Activated CD4-positive, alpha-beta memory T cell treated with anti-CD3 and anti-CD28 coated beads, Interleukin-2, amount 10 ng/mL, durations not matched to agents 7 days and 5 days (primary cell): ENCODE measurements at regions not wholly inside any gene's neighbourhood (a gene's known extent, or its start where the extent isn't known, plus 50 kb on each side); places are given as distances from the start of the nearest gene placed in this dataset.
"Not testable (repeated sequence)": the region's sequence is repeated elsewhere in the genome, so short reads cannot be mapped to it uniquely, and the experiment has no call there.

Experiments
- CTCF ChIA-PET: fragments of 350-600 bp; sonication (Branson Sonifier 250); formaldehyde crosslinking; loops from one replicate; lab custom pipeline; 2021; ENCODE audit warnings: antibody characterized with exemption, inconsistent platforms; lab: Charles Lee
- POLR2A ChIA-PET: fragments of 350-600 bp; sonication (Branson Sonifier 250); formaldehyde crosslinking; loops from one replicate; lab custom pipeline; 2021; ENCODE audit warnings: antibody characterized with exemption; lab: Charles Lee
- DNase-seq: peaks from one replicate; pipeline ENCODE4 v3.0.0-alpha.2; 2020
- H3K27ac Mint-ChIP-seq: one replicate; pipeline ENCODE4 v1.8.0; 2021; ENCODE audit warnings: mild to moderate bottlenecking, mixed read lengths
- H3K27me3 Mint-ChIP-seq: one replicate; pipeline ENCODE4 v1.8.0; 2021; ENCODE audit warnings: mixed read lengths
- H3K36me3 Mint-ChIP-seq: one replicate; pipeline ENCODE4 v1.8.0; 2021; ENCODE audit warnings: low read depth, mixed read lengths
- H3K4me1 Mint-ChIP-seq: one replicate; pipeline ENCODE4 v1.8.0; 2021; ENCODE audit warnings: mixed read lengths
- H3K4me3 Mint-ChIP-seq: one replicate; pipeline ENCODE4 v1.8.0; 2021; ENCODE audit warnings: mild to moderate bottlenecking, mixed read lengths
- H3K9me3 Mint-ChIP-seq: one replicate; pipeline ENCODE4 v1.8.0; 2021; ENCODE audit warnings: mixed read lengths

DNA sequence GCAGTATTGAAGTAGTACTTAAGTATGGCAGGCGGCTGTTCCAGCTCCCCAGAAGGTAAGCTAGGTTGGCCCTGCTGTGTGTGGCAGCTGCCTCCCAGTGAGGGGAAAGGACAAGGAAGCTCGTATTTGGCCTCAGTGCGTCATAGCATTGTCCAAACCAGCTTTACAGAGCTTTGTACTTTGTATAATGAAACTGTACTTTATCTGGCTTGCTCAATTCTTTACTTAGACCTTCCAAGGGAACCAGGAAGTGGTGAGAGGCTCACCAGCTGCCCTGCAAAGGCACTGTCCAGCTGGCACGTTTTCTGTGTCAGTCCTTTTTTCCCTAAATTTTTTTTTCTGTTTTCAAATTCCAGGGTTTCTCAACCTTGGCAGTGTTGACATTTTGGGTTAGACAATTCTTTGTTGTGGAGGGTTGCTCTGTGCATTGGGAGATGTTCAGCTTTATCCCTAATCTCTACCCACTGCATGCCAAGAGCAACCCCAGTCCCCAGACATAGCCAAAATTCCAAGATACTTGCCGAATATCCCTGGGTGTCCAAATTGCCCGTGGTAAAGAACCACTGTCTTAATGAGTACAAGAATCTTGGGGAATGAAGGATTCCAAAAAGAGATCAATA lies 474.5 kb downstream of the LRRC70 start:
- no peaks in the 10 kb centered on the region for H3K9me3 Mint-ChIP-seq
- H3K4me3 Mint-ChIP-seq: no peak overlapping the region
- ChIA-PET CTCF (no interaction called here), POLR2A (no interaction called here)
- H3K4me1 Mint-ChIP-seq: no peaks in the 10 kb centered on the region
- no peak for DNase-seq
- no peak overlapping the region for H3K27ac Mint-ChIP-seq
- H3K27me3 Mint-ChIP-seq: no peaks in the 10 kb centered on the region
- no peaks in the 10 kb centered on the region for H3K36me3 Mint-ChIP-seq

DNA sequence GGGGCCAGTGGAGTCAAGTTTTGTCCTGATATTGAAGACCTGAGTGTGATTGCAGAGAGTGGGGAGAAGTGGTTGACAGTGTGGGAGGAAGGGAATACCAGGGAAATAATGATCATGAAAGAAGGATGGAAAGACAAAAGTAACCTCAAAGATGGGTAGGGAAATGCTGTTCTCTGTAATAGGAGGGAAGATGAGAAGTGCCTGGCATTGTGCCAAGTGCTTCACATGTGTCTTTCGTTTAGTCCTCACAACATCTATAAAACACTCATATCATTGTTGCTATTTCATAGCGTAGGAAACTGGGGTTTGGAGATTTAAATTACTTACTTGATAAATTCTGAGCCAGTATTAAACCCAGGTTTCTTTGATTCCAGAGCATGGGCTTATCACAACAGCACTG lies 472.3 kb downstream of the LRRC70 start:
- no peaks in the 10 kb centered on the region for H3K4me1 Mint-ChIP-seq
- POLR2A ChIA-PET: no interaction called here
- CTCF ChIA-PET: no interaction called here
- no peaks in the 10 kb centered on the region for H3K36me3 Mint-ChIP-seq
- no peak overlapping the region for H3K4me3 Mint-ChIP-seq
- no peaks in the 10 kb centered on the region for H3K9me3 Mint-ChIP-seq
- no peak for DNase-seq
- H3K27ac Mint-ChIP-seq: no peak overlapping the region
- H3K27me3 Mint-ChIP-seq: no peaks in the 10 kb centered on the region

- no peak for DNase-seq
- Mint-ChIP-seq H3K4me1 (no peaks in the 10 kb centered on the region), H3K9me3 (no peaks in the 10 kb centered on the region), H3K4me3 (no peak overlapping the region), H3K27ac (no peak overlapping the region), H3K27me3 (no peaks in the 10 kb centered on the region), H3K36me3 (no peaks in the 10 kb centered on the region)
- ChIA-PET POLR2A (no interaction called here), CTCF (no interaction called here)
Observed at GRCh38 chr5:63049935-63050334, 471.3 kb downstream of the LRRC70 start.

- Mint-ChIP-seq H3K27me3 (no peaks in the 10 kb centered on the region), H3K4me3 (no peak overlapping the region), H3K9me3 (no peaks in the 10 kb centered on the region), H3K4me1 (no peaks in the 10 kb centered on the region), H3K36me3 (no peaks in the 10 kb centered on the region), H3K27ac (no peak overlapping the region)
- ChIA-PET CTCF (no interaction called here), POLR2A (no interaction called here)
- DNase-seq: no peak
Observed at GRCh38 chr5:63043792-63044191, 465.2 kb downstream of the LRRC70 start.

DNA sequence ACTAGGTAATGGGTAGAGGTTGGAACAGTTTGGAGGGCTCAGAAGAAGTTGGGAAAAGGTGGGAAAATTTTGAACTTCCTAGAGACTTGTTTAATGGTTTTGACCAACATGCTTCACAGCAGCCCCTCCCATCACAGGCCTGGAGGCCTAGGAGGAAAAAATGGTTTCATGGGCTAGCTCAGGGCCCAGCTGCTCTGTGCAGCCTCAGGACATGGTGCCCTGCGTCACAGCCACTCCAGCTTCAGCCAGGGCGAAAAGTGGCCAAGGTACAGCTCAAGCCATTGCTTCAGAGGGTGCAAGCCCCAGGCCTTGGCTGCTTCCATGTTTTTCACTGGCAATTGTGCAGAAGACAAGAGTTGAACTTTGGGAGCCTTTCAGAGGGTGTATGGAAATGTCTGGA lies 453.7 kb downstream of the LRRC70 start:
- H3K27me3 Mint-ChIP-seq: no peaks in the 10 kb centered on the region
- peaks cover 34% of the 10 kb centered on the region for H3K9me3 Mint-ChIP-seq
- no peak for DNase-seq
- H3K36me3 Mint-ChIP-seq: peaks cover 3% of the 10 kb centered on the region
- POLR2A ChIA-PET: no interaction called here
- no peak overlapping the region for H3K27ac Mint-ChIP-seq
- H3K4me1 Mint-ChIP-seq: no peaks in the 10 kb centered on the region
- CTCF ChIA-PET: no interaction called here
- no peak overlapping the region for H3K4me3 Mint-ChIP-seq

DNA sequence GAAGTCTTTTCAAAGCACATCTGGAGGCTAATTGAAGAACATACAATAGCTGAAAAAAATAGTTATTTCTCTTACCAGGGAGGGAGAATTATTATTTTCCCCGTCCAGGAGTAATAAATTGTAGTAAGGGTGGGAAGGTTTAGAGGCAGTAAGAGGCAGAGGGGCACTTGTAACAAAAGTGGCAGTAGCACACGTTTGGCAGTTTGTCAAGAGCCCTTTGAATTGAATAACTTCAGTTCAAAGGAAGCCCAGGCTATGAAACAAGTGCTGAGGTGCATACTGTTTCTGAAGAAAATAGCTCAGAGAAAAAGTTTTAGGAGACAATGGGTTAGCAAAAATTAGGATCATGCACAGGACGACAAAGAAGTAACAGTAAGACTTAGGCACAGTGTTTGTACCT lies 451.3 kb downstream of the LRRC70 start:
- H3K27me3 Mint-ChIP-seq: no peaks in the 10 kb centered on the region
- no peak for DNase-seq
- CTCF ChIA-PET: no interaction called here
- peaks cover 34% of the 10 kb centered on the region for H3K9me3 Mint-ChIP-seq
- peaks cover 3% of the 10 kb centered on the region for H3K36me3 Mint-ChIP-seq
- H3K27ac Mint-ChIP-seq: no peak overlapping the region
- H3K4me3 Mint-ChIP-seq: no peak overlapping the region
- POLR2A ChIA-PET: no interaction called here
- H3K4me1 Mint-ChIP-seq: no peaks in the 10 kb centered on the region

GRCh38 chr5:63025679-63026078 lies 447.1 kb downstream of the LRRC70 start:
- no peak overlapping the region for H3K4me3 Mint-ChIP-seq
- no peak for DNase-seq
- POLR2A ChIA-PET: no interaction called here
- no peaks in the 10 kb centered on the region for H3K36me3 Mint-ChIP-seq
- no peak overlapping the region for H3K27ac Mint-ChIP-seq
- H3K9me3 Mint-ChIP-seq: peaks cover 3% of the 10 kb centered on the region
- H3K27me3 Mint-ChIP-seq: no peaks in the 10 kb centered on the region
- CTCF ChIA-PET: no interaction called here
- no peaks in the 10 kb centered on the region for H3K4me1 Mint-ChIP-seq

DNA sequence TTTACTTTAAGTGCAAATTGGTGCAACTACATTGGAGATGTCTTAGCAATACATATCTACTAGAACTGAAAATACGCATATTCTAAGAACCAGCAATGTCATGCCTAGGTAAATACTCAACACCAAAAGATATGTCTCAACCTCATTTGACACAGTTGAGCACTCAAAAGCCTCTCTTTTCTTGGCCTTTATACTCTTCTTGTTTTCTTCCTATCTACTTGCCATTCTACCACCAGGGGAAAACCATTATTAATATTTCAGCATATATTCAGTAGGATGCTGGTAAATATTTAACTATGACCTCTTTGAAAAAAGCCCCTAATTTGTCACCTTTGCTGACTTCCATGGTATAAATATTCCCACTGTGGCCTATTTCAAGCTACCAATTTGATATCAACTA lies 443.8 kb downstream of the LRRC70 start:
- no peak overlapping the region for H3K27ac Mint-ChIP-seq
- H3K27me3 Mint-ChIP-seq: no peaks in the 10 kb centered on the region
- POLR2A ChIA-PET: no interaction called here
- no peak overlapping the region for H3K4me3 Mint-ChIP-seq
- no peaks in the 10 kb centered on the region for H3K9me3 Mint-ChIP-seq
- no peaks in the 10 kb centered on the region for H3K36me3 Mint-ChIP-seq
- CTCF ChIA-PET: no interaction called here
- DNase-seq: no peak
- no peaks in the 10 kb centered on the region for H3K4me1 Mint-ChIP-seq

DNA sequence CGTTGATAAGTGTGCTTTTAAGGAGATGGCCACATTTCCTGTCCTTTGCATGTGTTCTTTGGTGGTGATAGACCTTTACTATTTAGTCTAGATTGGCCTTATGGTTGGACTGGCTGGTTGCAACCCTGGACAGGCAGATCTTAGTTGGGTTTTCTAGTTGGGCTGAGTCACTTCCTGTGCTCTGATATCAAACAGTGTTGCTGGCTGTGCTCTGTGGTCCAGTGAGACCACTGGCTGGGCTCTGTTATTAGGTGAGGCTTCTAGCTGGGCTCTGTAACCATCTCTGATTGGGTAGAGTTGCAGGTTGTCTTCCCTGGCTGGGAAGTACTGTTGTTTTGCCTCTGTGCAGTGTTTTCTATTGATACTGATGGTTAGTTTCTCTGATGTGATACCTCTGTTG lies 432.5 kb downstream of the LRRC70 start:
- H3K4me3 Mint-ChIP-seq: no peak overlapping the region
- H3K27me3 Mint-ChIP-seq: no peaks in the 10 kb centered on the region
- DNase-seq: no peak
- CTCF ChIA-PET: no interaction called here
- no peaks in the 10 kb centered on the region for H3K36me3 Mint-ChIP-seq
- POLR2A ChIA-PET: no interaction called here
- H3K4me1 Mint-ChIP-seq: no peaks in the 10 kb centered on the region
- no peak overlapping the region for H3K27ac Mint-ChIP-seq
- H3K9me3 Mint-ChIP-seq: peaks cover 12% of the 10 kb centered on the region

GRCh38 chr5:63008195-63008594 lies 429.6 kb downstream of the LRRC70 start:
- POLR2A ChIA-PET: no interaction called here
- Mint-ChIP-seq H3K27me3 (no peaks in the 10 kb centered on the region), H3K4me3 (no peak overlapping the region), H3K27ac (no peak overlapping the region), H3K4me1 (no peaks in the 10 kb centered on the region), H3K9me3 (peaks cover 12% of the 10 kb centered on the region), H3K36me3 (no peaks in the 10 kb centered on the region)
- CTCF ChIA-PET: no interaction called here
- DNase-seq: no peak

GRCh38 chr5:62994842-62995241 lies 416.2 kb downstream of the LRRC70 start:
- CTCF ChIA-PET, H3K36me3 Mint-ChIP-seq, H3K27ac Mint-ChIP-seq, H3K4me1 Mint-ChIP-seq, H3K4me3 Mint-ChIP-seq, H3K27me3 Mint-ChIP-seq, DNase-seq, POLR2A ChIA-PET: not testable (repeated sequence)
- peaks cover 12% of the 10 kb centered on the region for H3K9me3 Mint-ChIP-seq

GRCh38 chr5:62985749-62986148 lies 407.1 kb downstream of the LRRC70 start:
- no peak overlapping the region for H3K4me3 Mint-ChIP-seq
- H3K9me3 Mint-ChIP-seq: peaks cover 7% of the 10 kb centered on the region
- ChIA-PET POLR2A (no interaction called here), CTCF (no interaction called here)
- no peaks in the 10 kb centered on the region for H3K4me1 Mint-ChIP-seq
- no peaks in the 10 kb centered on the region for H3K36me3 Mint-ChIP-seq
- DNase-seq: no peak
- no peaks in the 10 kb centered on the region for H3K27me3 Mint-ChIP-seq
- H3K27ac Mint-ChIP-seq: no peak overlapping the region

DNA sequence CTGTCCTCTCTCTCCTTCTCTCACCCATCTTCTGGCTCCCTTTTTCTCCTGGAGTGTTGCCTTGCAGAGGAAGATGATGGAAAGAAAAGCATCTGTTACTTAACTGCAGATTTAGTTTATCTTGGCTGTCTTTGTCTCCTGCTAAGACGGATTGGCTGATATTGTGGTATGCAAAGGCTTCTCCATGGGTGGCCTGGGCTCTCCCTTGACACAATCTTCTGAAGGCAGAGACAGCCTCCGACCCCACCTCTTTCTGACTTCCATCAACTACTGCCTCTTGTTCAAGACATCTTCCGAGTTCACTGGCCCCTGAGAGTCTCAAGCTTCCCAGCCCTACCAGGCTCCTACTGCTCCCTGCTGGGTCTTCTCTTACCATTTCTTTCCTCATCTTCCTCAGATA lies 403.7 kb downstream of the LRRC70 start:
- ChIA-PET CTCF (no interaction called here), POLR2A (no interaction called here)
- H3K36me3 Mint-ChIP-seq: no peaks in the 10 kb centered on the region
- no peak for DNase-seq
- no peaks in the 10 kb centered on the region for H3K4me1 Mint-ChIP-seq
- H3K9me3 Mint-ChIP-seq: peaks cover 7% of the 10 kb centered on the region
- no peak overlapping the region for H3K4me3 Mint-ChIP-seq
- no peaks in the 10 kb centered on the region for H3K27me3 Mint-ChIP-seq
- no peak overlapping the region for H3K27ac Mint-ChIP-seq

- Mint-ChIP-seq H3K27ac (no peak overlapping the region), H3K4me1 (no peaks in the 10 kb centered on the region), H3K4me3 (no peak overlapping the region), H3K9me3 (peaks cover 7% of the 10 kb centered on the region), H3K36me3 (no peaks in the 10 kb centered on the region), H3K27me3 (no peaks in the 10 kb centered on the region)
- ChIA-PET POLR2A (no interaction called here), CTCF (no interaction called here)
- no peak for DNase-seq
Observed at GRCh38 chr5:62980884-62981283, 402.3 kb downstream of the LRRC70 start.
